Stimulated activated CD4-positive, alpha-beta T cell treated with anti-CD3 and anti-CD28 coated beads, Interleukin-4, amount 100 ng/mL, for 48 hours (primary cell): ENCODE measurements at regions not wholly inside any gene's neighbourhood (a gene's known extent, or its start where the extent isn't known, plus 50 kb on each side); places are given as distances from the start of the nearest gene placed in this dataset.
"Not testable (repeated sequence)": the region's sequence is repeated elsewhere in the genome, so short reads cannot be mapped to it uniquely, and the experiment has no call there.

Experiments used
- DNase-seq, 2 donors: peaks; one replicate each; pipeline ENCODE4 v3.0.0-alpha.2; 2020; ENCODE audit warnings: low read depth in 2 of 2

DNA sequence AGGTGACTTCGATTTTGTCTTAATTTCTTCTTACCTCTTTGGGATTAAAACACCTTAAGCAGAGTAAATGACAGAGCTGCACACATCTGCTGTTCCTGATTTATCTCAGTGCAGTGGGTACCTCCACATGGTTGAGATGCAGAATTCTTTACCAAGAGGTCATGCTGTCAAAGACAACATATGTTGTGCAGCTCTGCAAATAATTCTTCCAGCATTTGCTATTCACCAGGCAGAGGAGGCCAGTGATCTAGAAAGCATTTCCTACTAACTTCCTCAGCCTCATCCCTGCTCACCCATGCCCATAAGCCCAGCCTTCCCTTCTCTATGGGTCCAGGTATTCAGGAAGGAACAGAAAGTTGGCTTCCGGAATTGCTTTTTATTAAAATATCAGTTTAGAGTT is 109.3 kb downstream of the THBS2 start:
- no peak for DNase-seq

- no peak for DNase-seq
These were observed 111.2 kb downstream of the THBS2 start for GRCh38 chr6:169142538-169142844.

GRCh38 chr6:169141671-169142537 is 111.7 kb downstream of the THBS2 start:
- DNase-seq = no peak

- DNase-seq = no peak
These were observed 112.6 kb downstream of the THBS2 start for GRCh38 chr6:169140986-169141495.

- DNase-seq = no peak
These were observed 114.3 kb downstream of the THBS2 start for GRCh38 chr6:169139179-169139971.

DNA sequence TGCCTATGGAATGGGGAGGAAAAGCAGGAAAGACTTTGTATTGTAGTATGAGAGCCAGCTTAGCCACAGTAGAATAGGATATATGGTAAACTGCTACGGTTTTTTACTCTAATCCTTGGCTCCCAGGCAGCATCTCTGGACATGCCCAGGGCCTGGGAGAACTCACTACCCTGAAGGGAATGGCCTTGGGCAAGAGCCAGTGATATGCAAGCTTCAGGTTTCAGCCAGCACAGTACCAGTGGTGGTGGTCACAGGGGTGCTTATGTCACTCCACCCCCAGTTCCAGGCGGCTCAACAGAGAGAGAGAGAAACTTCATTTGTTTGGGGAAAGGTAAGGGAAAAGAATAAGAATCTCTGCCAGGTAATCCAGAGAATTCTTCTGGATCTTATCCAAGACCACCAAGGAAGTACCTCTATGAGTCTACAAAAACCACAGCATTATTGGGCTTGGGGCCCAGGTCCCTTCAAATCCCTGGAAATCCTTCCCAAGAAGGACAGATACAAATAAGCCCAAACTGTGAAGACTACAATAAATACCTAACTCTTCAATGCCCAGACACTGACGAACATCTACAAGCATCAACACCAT is 121.2 kb downstream of the THBS2 start:
- DNase-seq = no peak

DNA sequence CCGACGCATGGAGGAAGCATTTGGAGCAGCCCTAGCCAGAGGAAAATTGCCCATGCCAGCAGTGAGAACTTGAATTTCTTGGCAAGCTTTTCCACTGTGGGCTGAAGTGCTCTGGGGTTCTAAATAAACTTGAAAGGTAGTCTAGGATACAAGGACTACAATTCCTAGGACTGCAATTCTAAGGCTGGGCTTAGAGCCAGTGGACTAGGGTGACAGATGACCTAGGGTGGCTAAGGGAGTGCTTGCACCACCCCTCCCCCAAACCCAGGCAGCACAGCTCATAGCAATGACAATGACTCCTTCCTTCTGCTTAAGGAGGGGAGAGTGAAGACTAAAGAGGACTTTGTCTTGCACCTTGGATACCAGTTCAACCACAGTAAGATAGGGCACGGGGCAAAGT is 122.3 kb downstream of the THBS2 start:
- no peak for DNase-seq

DNA sequence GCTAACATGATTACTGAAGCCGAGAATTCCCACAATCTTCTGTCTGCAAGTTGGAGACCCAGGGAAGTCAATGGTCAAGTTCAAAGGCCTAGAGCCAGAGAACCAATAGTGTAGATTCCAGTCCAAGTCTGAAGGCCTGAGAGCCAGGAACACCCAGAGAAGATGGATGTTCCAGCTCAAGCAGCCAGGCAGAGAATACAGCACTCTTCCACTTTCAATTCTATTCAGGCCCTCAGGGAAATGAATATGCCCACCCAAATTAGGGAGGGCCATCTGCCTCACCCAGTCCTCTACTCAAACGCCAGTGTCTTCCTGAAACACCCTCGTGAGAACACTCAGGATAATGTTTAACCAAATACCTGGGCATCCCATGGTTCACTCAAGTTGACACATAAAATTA is 123.5 kb downstream of the THBS2 start:
- DNase-seq = no peak

DNA sequence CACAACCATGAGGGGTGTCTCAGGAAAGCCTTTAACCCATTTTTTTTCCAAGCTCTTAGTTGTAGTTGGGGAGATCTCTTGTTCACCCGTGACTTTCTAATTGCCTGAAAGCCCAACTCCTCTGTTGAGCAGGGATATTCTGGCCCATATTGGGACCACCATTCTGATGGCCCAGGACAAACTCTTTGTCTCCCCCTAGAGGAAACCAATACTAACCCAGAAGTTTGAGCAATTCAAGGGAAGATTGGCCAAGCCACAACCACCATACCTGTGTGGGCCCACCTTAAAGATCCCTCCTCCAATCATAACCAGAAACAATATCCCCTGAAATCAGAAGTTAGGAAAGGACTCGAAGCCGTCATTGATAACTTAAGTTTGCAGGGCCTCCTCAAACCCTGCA is 132.6 kb downstream of the THBS2 start:
- DNase-seq = no peak

DNA sequence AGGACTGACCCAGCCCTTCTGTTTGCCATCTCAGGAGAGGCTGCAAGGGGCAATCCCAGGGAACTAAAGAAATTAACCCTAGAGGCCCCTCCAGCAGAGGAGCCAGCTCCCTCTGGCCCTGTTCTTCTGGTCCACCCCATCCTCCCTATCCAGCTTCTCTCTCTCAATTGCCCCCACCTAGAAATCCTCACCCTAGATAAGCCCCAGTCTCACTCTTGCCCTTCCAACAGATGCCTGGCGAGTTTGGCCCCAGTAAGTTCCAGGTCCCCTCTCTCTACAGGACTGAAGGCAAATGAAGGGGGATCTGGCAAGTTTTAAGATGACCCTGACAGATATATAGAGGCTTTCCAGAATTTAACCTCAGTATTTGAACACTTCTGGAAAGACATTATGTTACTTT is 134.0 kb downstream of the THBS2 start:
- no peak for DNase-seq

- DNase-seq = no peak
These were observed 135.3 kb downstream of the THBS2 start for GRCh38 chr6:169118346-169118830.

DNA sequence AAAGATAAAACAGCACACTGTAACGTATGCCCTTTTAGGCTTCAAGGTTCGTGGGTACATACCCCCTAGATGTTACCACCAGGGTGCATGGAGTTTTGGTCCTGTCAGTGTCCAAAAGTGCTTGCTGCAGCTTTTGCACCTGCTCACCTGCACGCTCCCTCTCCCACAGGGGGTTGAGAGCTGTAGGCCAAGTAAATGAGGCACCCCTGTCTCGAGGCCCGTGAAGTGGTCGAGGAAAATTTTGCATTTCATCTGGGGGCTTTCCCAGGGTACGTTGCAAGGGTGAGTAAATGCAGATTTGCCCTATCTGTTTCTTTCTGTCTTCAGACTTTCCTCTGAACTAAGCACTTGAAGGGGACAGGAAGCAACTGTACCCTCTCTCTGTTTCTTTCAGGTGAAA is 136.0 kb downstream of the THBS2 start:
- no peak for DNase-seq

DNA sequence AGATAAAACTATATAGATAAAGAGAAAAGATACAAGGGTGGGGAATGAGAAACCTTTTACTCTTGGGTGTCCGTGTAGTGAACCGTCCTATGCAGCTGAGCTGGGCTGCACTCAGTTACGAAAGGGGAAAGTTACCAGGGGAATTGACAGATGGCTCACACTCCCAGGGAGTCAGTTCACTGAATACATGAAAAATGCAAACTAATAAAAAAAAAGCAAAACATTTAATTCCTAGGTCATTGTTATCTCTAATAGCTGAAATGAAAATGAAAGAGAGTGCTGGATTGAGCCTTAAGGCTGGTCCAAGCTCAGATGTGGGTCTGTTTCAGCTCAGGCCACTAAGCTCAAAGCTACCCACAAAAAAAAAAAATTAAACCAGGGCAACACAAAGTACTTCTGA is 138.0 kb downstream of the THBS2 start:
- DNase-seq = no peak

DNA sequence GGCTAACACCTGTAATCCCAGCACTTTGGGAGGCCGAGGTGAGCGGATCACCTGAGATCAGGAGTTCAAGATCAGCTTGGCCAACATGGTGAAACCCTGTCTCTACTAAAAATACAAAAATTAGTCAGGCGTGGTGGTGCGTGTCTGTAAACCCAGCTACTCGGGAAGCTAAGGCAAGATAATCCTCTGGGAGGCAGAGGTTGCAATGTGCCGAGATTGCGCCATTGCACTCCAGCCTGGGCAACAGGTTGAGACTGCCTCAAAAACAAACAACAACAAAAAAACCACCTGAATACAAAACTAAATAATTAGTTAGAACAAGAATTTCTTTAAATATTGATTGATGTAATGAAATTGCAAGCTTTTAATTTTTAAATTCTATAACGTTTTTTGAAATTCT is 139.0 kb downstream of the THBS2 start:
- DNase-seq = not testable (repeated sequence)

- DNase-seq = no peak
These were observed 140.9 kb downstream of the THBS2 start for GRCh38 chr6:169112483-169113320.

DNA sequence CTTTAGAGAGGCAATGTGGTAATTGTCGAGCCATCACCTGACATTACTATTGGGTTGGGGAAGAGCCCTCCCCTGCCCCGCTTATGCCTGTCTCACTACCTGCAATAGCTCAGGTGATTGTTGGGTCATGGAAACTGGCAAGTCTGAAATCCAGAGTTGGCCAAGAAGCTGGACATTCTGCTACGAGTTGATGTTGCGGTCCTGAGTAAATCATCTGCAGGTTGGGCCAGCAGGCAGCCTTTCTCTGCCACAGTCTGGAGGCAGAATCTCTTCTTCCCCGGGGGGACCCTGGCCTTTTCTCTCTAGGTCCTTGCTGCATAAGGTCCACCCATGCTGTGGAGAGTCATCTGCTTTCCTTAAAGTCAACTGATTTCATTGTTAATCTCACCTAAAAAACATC is 142.4 kb downstream of the THBS2 start:
- DNase-seq = no peak

GRCh38 chr6:169109411-169110220 is 144.0 kb downstream of the THBS2 start:
- DNase-seq = no peak

DNA sequence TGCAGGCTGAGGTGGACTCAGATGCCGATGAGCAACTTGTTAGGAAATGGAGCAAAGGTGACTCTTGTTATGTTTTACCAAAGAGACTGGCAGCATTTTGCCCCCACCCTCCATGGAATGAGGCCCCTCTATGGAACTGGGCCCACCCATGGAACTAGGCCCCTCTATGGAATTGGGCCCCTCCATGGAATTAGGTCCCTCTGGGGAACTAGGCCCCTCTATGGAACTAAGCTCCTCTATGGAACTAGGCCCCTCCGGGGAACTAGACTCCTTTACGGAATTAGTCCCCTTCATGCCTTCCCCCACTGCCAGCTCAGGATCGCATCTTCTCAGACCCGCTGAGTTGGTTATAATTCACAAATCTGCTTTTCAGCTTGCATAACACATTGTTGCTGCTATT is 144.9 kb downstream of the THBS2 start:
- DNase-seq = no peak

- no peak for DNase-seq
These were observed 147.5 kb downstream of the THBS2 start for GRCh38 chr6:169106176-169106575.

DNA sequence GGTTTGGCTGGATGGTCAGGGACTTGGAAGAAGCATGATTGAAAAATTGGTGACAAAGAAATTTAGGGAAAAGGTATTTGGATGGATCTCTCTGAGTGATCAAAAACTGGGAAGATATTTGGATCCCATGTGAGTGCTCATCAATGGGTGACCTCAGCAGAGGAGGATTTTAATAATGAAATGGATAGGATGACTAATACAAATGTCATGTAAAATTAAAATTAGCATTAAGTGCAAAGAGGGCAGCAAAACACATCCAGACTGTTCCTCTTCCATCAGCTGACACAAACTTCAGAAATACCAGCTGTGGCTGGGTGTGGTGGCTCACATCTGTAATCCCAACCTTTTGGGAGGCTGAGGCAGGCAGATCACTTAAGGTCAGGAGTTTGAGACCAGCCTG is 151.7 kb downstream of the THBS2 start:
- no peak for DNase-seq
